ENCODE measurements at regions not wholly inside any gene's neighbourhood (a gene's known extent, or its start where the extent isn't known, plus 50 kb on each side); places are given as distances from the start of the nearest gene placed in this dataset.

DNA sequence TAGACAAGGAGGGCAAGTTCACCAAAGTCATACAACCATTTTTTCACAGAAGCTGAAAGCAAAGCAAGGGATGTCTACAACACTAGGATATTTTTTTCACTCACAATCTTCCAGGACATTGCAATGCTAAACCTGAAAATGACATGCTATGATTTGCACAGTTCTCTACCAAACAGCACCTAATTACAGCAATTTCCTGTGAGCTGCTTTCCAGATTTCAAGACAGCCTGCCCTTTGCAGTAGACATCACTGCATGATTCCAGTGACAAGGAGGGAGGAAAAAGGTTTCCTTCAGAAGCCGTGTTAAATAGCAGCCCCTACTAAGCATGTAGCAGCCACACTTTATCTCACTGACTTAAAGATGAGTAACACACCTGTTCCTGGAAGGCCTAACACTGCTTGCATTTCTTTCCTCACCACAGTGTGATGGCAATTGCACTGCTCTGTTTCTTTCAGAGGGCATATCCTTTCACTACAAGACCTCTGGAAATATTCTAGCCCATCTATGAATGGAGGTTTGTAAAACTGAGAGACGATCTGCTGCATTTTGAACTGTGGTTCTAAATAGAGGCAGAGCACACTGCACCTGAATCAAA is 97.1 kb downstream of the DUSP10 start:
- H3K36me3 Mint-ChIP-seq = no peaks in the 10 kb centered on the region
- H3K9me3 Mint-ChIP-seq = no peaks in the 10 kb centered on the region
- no peak overlapping the region for H3K4me3 Mint-ChIP-seq
- H3K4me1 Mint-ChIP-seq = no peaks in the 10 kb centered on the region
- no peak overlapping the region for H3K27ac Mint-ChIP-seq
- peaks cover 1% of the 10 kb centered on the region for H3K27me3 Mint-ChIP-seq

DNA sequence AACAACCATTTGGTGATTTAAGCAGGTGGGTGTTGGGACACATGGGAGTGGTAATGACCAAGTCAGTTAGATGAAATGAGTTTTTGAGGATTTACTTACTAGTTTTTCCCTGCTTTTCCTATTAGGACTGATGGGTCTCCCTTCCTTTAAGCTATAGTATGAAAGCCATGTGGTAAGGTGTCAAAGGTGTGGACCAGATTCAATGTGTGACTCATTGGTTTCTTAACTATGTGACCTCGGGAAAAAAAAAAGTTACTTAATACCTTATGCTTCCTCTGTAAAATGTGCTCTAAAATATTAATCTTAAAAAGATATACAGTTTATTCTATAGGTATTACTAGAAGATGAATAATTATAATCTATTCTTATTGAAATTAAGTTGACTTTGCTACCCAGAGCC is 93.7 kb downstream of the DUSP10 start:
- peaks cover 1% of the 10 kb centered on the region for H3K27me3 Mint-ChIP-seq
- no peak overlapping the region for H3K27ac Mint-ChIP-seq
- H3K4me1 Mint-ChIP-seq = no peaks in the 10 kb centered on the region
- H3K9me3 Mint-ChIP-seq = no peaks in the 10 kb centered on the region
- H3K36me3 Mint-ChIP-seq = no peaks in the 10 kb centered on the region
- H3K4me3 Mint-ChIP-seq = no peak overlapping the region

Data from activated naive CD4-positive, alpha-beta T cell treated with anti-CD3 and anti-CD28 coated beads, Interleukin-2, amount 50 U/mL, for 24 hours (primary cell).